ENCODE measurements at regions not wholly inside any gene's neighbourhood (a gene's known extent, or its start where the extent isn't known, plus 50 kb on each side); places are given as distances from the start of the nearest gene placed in this dataset.

DNA sequence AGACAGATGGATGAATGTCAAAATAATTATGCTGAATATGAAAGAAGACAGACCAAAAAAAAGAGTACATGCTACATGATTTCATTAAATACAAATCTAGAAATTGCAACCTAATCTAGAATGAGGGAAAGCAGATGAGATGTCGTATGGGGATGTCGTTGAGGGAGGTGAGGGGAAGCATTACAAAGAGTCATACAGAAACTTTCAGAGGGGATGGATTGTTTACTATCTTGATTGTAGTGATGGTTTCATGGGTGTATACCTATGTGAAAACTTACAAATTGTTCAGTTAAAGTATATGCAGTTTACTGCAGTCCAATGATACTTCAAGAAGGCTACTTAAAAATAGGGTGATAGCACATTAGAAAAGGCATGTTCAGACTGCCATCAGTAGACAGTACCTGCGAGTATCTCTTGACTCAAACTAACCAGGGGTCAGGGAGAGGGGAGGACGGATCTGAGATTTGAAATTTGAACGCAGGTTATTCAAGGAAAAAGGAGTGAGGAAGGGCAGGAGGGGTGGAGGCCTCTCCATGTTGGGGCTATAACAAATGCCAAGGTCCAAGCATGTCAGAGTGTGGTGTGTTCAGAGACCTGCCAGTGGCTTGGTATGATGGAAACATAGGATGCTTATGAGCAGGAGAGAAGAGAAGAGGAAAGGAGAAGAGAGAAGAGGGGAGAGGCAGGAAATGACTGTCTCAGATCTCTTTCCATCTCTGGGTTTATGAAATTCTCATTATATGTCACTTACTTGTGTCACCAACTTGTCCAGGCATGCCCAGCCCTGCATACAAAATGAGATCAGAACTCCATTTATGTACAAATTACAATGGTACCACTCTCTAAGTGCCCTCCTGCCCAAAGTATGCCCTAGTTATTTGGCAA is 257.3 kb upstream of the CXCR4 start:
- DNase-seq (ENCODE audit: low read depth in 2 of 2) = no peak

DNA sequence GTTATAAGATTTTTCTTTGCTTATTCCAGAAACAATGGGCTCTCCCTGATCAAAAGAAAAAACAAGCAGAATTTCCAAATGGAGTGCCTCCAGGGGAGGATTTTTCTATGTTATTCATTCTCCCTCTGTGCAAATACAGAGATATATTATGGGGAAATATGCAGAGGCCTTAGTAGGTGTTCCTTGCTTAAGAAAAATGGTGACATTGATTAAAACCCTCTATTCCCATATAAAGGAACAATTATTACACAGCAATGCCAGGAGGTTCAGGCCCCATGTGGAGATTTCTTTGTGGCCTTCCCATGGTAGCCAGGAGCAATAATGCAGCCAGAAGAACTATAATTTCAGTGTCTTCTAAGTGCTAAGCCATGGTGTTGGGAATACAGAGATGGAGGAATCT is 255.9 kb upstream of the CXCR4 start:
- no peak for DNase-seq (ENCODE audit: low read depth in 2 of 2)

DNA sequence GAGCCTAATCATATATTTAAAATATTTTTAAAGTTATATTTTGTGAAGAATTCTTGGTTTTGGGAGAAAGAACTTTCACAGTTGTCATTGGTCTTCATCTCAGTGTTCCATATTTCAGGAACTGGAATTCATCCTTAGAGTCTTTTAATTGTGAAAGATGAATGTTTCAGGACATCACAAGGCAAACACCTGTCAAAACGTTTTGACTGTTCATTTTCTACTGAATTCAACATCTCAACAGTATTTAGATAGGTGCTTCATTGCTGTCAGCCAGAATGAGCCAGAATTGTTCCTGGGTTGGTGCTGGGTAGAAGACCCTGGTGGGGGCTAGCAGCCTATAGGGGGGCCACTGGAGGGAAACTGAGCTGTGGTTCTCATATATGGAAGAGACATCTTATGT is 255.1 kb upstream of the CXCR4 start:
- no peak for DNase-seq (ENCODE audit: low read depth in 2 of 2)

DNA sequence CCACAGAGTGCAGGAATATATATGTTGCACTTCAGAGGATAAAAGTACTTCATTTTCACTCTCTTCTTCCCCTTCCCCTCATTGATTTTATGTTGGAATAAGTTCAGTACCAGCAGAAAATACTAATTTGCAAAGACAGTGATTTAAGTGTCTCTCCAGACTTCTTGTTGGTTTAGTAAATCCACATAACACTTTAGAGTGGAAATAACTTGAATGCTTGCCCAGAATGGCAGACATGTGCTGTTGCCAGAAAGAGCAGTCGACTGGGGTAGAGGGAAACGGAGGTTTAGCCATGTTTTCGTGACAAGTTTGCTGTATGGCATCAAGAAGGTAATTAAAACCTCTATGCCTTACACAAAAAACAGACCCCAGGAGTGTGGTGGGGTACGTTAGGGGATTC is 246.0 kb upstream of the CXCR4 start:
- no peak for DNase-seq (ENCODE audit: low read depth in 2 of 2)

DNA sequence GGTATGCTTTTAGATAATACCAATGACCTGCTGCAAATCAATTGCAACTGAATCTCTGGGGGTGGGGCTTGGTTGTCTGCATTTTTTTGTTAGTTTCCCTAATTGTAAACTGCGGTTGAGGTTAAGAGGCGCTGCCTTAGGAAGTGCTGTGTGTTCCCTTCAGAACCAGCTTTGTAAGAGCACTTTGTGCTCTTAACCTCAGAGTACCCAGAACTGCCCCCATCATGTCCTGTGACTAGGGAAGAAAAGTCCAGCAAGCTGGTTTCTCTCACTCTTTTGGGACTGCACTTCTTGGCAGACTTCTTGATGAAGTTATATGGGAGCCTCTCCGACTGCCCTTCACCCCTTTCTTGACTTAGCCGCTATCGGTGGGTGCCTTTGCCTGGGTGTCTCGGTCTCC is 245.5 kb upstream of the CXCR4 start:
- DNase-seq (ENCODE audit: low read depth in 2 of 2) = no peak

DNA sequence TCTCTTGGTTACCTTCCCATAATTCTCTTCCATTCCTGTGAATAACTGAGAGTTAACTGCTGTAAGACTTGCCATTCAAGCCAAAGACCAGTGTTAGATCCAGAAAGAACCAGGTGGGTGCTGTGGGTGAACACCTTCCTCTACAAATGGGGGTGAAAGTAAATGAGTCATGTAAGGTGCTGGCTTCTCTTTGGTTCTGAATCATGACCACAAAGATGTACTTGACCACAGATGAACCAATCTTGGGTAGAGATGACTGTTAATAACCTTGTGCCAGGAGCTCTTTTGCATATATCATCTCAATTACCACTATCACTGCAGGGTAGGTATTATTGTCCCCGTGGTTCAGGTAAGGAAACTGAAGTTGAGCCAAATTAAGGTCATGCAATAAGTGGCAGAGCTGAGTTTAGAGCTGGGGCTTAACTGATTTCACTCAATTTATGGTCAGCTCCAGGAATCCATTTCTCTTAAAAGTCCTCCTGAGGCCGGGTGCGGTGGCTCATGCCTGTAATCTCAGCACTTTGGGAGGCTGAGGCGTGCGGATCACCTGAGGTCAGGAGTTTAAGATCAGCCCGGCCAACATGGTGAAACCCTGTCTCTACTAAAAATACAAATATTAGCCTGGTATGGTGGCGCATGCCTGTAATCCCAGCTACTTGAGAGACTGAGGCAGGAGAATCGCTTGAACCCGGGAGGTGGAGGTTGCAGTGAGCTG is 244.9 kb upstream of the CXCR4 start:
- DNase-seq (ENCODE audit: low read depth in 2 of 2) = no peak

DNA sequence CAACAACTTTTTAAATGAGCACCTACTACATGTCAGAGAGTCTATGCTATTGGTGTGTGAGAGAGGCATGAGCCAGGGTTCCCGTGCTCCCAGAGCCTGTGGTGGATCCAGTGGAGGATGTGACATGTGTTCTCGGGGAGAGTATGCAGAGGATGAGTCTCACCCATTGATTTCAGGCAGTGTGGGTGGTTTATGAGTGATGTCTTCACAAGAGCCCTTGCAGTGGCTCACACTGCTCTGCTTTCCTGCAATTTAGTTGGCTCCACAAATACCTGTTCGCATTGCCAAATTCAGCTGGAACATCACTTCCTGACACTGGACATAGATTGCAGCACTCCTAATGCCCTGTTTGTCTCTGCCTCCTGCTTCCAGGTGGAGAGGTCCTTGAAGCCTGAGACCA is 243.6 kb upstream of the CXCR4 start:
- DNase-seq (ENCODE audit: low read depth in 2 of 2) = no peak

DNA sequence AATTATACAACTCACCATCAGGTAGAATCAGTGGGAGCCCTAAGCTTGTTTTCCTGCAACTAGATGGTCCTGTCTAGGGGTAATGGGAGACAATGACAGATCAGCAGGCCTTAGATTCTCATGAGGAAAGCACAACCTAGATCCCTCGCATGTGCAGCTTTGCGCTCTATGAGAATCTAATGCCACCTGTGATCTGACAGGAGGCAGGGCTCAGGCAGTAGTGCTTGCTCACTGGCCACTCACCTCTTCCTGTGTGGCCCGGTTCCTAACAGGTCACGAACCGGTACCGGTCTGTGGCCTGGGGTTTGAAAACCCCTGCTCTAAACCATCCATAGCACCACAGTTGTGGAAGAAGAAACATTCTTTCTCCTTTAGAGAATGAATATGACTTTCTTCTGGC is 242.8 kb upstream of the CXCR4 start:
- DNase-seq (ENCODE audit: low read depth in 2 of 2) = no peak

DNA sequence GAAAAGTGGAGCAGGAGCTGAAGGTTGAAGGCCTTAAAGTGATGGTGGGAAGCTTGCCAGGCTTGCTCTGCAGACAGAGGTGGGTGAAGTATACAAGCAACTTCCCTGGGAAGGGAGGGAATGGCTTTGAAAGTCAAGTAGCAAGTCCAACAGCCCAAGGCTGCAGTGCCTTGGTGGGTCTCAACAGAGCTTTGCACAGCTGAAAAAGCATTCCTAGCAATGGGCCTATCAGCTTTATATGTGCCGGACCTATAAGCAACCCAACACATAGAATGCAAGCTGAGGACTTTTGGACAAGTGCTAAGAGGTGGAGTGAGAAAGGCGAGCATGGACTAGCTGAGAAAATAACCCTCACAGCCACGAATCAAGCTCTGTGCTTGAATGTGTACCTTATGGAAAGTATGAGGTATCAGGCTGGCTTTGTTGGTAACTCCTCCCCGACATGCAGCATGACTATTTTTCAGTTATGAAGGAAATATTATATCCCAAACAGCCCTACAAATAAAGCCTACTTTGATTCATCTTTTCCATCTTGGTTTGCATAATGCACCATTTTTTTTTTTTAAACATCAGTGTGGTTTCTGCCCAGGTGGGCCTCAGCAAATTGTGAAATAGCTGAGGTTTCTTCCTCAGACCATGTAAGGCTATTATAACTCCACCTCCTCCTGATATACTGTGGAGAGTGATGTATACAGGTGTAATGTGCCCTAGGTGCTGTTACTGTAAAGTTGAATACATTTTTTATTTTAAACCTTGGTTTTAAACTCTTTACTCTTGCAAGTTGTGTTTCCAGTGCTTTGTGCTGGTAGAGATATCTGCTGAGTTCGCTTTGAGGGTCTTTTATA is 241.4 kb upstream of the CXCR4 start:
- no peak for DNase-seq (ENCODE audit: low read depth in 2 of 2)

DNA sequence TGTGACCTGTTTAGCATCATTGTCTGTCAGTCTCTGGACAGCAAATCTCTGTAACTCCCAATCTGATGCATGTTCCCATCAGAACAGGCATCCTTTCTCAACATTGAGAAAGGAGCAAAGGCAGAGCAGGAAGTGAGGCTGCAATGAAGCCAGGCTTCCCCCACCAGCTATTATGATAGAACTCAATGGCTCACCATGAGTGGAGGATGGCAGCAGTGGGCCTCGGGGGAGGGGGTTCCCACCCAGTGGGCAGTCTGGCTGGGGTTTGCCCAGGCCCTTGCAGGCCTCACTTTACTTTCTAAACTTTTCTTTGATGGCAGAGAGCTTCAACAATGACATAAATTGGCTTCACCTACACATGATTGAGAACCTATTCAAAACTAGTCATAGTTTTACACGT is 240.6 kb upstream of the CXCR4 start:
- no peak for DNase-seq (ENCODE audit: low read depth in 2 of 2)

DNA sequence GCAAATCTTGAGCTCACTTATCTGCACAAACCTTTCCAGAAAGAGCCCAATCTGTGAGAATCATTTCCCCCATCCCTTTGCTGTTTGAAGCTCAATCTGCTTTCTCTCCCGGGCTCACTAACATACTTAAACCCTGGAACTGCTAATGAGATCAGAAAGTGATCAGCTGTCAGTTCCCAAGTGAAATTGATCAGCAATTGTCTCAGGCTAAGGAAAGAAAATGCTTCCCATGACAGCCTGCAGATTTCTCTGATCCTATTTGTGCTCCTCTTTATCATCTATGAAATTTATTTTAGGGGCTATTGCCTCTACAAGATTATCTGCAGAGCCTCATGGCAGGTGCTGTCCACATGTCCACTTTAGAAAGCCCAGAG is 239.0 kb upstream of the CXCR4 start:
- no peak for DNase-seq (ENCODE audit: low read depth in 2 of 2)

DNA sequence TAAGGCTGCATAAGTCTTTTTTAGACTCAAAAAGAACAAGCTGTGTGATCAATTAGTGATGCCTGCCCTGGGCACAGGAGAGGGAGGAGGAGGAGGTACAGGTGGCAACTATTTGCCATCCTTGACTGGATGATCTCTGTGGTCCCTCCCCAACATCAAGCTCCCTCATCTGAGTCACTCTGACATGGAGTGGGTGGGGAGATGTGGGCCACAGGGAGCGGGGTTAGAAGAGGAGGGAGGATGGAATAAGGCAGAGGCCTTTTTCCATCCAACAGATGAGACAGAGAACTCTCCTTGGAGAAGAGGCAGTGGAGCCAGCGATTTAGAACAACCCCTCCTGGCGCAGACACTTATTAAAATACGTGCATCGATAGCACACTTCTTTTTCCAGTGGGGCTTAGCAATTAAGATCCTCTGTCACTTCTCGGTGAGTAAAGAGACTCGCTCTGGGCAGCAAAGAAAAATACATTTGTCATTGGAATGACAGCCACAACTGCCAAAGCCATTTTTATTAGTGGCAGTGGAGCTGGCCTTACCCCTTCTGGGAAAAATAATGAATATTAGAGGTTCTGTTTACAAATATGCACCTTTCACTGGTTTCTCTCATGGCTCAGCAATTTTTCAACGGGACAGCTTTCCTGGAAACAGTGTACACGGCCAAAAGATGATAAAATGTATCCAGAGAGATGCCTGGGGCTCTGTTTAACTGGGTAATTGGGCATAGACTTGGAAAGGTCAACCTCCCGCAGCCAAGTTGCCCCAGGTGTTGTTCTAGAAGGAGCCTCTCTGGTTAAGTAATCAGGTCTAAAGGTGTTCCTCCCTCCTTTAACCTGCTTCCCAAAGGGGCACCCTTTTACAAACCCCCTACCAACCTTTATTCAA is 238.4 kb upstream of the CXCR4 start:
- DNase-seq (ENCODE audit: low read depth in 2 of 2) = no peak

DNA sequence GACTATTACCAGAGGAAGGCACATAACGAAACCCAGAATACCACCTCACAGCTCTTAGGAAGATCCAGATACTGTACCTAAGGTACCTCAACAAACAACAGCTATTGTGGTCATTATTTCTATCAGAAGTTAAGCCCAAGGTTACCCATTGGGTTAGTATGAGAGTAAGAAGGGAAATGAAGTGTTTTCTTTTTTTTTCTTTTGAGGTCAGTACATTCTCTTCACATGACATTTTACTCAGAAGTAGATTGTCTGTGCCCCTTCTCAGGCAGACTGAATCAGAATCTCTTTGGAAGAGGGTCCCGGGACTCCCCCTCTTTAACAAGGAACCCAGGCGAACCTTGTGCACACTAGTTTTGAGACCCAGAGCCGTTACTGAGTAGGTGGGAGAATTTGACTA is 233.7 kb upstream of the CXCR4 start:
- no peak for DNase-seq (ENCODE audit: low read depth in 2 of 2)

DNA sequence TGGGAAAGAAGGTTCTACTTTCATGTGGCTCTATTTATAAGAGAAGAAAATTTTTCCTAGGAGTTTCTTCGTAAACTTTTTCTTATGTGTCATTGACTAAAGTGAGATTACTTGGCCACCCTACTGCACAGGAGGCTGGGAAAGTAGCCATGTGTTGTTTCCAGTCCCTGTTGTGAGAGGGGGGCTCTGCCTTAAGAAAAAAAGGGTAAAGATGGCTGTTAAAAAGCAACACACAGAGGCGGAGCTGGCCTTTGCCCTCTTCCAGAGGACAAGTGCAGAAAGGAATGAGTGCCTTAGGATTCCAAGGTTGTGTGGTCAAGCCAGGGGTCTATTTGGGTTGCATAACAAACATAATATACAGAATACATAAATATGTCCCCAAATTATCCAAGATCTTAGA is 230.0 kb upstream of the CXCR4 start:
- DNase-seq (ENCODE audit: low read depth in 2 of 2) = no peak

DNA sequence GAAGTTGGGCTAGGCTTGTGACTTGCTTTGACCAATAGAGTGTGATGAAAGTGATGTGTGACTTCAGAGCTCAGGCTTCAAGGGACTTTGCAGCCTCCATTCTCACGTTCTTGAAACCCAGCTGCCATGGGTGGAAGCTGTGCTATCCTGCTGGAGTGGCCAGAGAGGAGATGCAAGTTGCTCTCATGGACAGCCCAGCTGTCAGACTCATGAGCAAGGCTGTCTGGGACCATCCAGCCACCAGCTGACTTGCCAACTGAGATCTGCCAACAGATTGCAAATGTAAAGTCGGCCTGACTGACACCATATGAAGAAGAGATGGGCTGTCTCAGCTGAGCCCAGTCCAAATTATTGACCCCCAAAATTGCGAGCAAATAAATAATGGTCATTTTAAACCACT is 226.4 kb upstream of the CXCR4 start:
- DNase-seq (ENCODE audit: low read depth in 2 of 2) = no peak

DNA sequence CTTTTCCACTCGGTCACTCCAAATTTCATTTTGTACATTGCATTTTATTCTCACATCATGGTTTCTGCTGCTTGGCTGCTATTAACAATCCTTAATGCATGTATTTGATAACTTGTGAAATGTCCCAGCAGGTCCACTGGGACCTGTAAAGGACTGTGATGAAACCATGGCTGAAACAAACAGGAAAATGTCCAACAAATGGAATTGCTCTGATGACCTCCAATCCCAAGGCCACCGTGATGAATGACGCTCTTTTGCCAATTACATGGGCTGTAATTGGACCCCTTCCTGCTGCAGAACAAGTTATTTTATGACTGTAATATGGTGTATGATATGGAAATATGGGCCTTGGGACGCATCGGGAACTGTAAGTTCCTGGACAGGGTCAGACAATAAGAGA is 224.2 kb upstream of the CXCR4 start:
- no peak for DNase-seq (ENCODE audit: low read depth in 2 of 2)

DNA sequence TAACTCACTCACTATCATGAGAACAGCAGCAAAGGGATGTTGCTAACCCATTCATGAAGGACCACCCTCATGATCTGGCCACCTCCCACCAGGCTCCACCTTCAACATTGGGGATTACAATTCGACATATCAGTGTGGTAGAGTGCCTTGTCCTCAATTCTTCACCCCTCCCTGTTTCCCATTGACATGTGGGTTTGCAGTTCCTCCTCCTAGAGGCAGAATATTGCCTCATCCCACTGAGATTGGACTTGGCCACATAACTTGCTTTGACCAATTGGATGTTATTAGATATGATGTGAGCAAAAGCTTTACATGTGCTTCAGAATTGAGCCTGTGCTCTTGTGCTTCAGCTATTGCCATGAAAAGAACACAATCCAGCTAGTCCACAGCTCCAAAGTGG is 217.0 kb upstream of the CXCR4 start:
- DNase-seq (ENCODE audit: low read depth in 2 of 2) = no peak

DNA sequence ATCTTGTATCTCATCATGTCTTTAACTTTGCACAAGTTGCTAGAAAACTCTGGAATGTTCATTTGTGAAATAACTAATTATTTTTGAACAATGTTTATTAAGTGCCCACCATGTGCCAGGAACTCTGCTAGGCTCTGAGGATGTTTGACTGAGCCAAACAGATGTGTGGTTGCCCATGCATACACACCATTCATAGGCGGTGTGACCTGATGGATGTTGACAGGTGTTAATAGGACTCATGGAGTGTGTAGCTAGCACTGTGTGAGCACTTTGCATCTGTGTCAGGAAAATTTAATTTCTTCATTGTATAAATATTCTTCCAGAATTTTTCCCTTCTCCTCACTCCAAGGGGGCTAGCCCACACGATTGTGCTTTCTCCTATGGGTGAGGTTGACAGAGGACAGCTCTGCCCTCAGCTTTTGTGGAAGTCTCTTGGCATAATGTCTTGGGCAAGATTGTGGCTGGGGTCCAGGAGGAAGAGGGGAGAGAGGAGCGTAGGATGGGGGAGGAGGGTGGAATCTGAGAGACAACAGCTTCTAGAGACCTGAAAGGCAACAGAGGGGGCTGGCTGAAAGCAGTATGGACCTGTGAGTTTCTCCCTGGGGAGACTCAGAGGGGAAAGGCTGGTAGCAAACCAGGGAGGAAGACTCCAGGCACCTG is 214.6 kb upstream of the CXCR4 start:
- DNase-seq (ENCODE audit: low read depth in 2 of 2) = no peak

DNA sequence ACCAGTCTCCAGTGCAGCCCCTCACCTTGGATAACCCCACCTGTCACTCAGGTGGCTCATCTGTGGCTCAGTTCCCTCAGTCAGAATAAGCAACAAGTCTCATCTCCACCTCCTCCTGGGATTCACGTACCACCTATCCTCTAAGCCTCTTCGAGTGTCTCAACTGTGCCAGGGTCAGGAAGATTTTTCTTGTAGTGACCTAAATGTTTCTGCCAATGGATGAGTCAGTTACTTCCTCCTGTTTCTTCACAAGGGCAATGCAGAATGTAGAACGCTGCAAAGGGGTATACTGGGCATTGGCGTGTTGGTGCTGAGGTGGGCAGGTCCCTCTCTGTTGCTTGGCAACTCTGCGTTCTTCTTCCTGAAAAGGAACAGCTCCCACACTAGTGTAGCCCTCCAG is 213.3 kb upstream of the CXCR4 start:
- no peak for DNase-seq (ENCODE audit: low read depth in 2 of 2)

DNA sequence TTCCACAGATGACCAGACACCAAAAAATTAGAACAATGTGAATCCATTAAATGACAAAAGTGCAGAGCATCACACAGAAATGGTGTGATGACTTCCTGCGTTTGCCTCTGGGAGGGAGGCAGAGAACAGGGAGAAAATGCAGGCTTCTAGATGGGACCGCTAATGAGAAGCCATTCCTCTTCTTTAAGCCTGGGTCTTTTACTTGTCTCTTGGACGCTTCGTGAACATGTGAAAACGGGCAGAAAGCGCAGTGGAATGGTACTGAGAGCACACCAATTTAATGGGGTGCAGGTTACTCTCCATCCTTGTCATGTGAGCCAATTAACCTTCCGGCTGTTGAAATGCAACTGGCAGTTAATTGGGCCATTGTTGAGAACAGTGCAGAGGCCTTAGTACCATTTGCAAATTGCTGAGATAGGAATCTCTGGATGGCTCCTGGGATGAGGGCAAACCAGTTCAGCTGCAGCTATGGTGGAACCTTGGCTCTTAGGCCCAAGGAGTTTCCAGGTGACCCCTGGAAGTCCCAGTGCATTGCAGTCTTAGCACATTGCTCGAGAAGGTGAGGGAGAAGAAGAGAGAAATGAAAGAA is 210.4 kb upstream of the CXCR4 start:
- no peak for DNase-seq (ENCODE audit: low read depth in 2 of 2)
